MM.1S (cell line): ENCODE measurements at regions not wholly inside any gene's neighbourhood (a gene's known extent, or its start where the extent isn't known, plus 50 kb on each side); places are given as distances from the start of the nearest gene placed in this dataset.

ENCODE experiments used
- EZH2 ChIP-seq: fragments of 300-600 bp; sonication (generic); optimal IDR thresholded peaks from 2 replicates; pipeline ENCODE3; 2017; ENCODE audit warnings: low read depth, mild to moderate bottlenecking, antibody characterized with exemption, low read length, mixed read lengths
- EZH2phosphoT487 ChIP-seq: fragments of 300-600 bp; sonication (generic); IDR thresholded peaks from 2 replicates; pipeline ENCODE4 v1.6.1; 2018; ENCODE audit warnings: antibody characterized with exemption, low read length
- TF ChIP-seq, protein P1 (sequence below): fragments of 300-600 bp; sonication (generic); IDR thresholded peaks from 2 replicates; pipeline ENCODE4 v1.5.1; 2016; ENCODE audit warnings: antibody characterized with exemption, low read length, mixed read lengths

DNA sequence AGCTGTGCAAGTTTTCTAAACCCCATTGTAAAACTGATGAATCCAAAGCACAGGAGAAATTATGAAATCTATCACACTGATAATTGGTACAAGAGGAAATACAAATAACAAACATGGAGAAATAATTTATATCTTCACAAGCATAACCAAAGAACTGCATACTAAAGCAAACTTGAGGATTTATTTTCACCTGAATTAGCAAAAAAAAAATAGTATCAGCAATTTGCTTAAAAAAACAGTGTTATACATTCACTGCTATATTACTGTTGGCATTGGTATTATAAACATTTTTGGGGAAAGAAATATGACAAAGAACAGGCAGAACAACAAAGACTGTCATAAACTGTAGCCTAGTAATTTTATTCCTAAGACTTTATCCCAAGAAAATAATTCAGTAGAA, 230.8 kb upstream of the NRP1 start:
- TF ChIP-seq, protein P1, sequence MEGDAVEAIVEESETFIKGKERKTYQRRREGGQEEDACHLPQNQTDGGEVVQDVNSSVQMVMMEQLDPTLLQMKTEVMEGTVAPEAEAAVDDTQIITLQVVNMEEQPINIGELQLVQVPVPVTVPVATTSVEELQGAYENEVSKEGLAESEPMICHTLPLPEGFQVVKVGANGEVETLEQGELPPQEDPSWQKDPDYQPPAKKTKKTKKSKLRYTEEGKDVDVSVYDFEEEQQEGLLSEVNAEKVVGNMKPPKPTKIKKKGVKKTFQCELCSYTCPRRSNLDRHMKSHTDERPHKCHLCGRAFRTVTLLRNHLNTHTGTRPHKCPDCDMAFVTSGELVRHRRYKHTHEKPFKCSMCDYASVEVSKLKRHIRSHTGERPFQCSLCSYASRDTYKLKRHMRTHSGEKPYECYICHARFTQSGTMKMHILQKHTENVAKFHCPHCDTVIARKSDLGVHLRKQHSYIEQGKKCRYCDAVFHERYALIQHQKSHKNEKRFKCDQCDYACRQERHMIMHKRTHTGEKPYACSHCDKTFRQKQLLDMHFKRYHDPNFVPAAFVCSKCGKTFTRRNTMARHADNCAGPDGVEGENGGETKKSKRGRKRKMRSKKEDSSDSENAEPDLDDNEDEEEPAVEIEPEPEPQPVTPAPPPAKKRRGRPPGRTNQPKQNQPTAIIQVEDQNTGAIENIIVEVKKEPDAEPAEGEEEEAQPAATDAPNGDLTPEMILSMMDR: no peak
- TF ChIP-seq EZH2phosphoT487 (no peak), EZH2 (no peak)
